Astrocyte of the cerebellum (primary cell): ENCODE measurements at regions not wholly inside any gene's neighbourhood (a gene's known extent, or its start where the extent isn't known, plus 50 kb on each side); places are given as distances from the start of the nearest gene placed in this dataset.
"Not testable (repeated sequence)": the region's sequence is repeated elsewhere in the genome, so short reads cannot be mapped to it uniquely, and the experiment has no call there.

Source experiments
- DNase-seq: peaks from one replicate; pipeline ENCODE4 v3.0.0-alpha.2; 2011; ENCODE audit warnings: low read depth
- H3K4me3 ChIP-seq: 2 replicates; pipeline ENCODE4 v1.5.1; 2011; ENCODE audit warnings: mild to moderate bottlenecking, low read depth, low read length, moderate library complexity
- CTCF ChIP-seq: IDR thresholded peaks from 2 replicates; pipeline ENCODE4 v1.5.1; 2012; ENCODE audit warnings: low read length, low read depth, moderate library complexity, mild to moderate bottlenecking; ENCODE audit errors: missing control alignments
- in situ Hi-C: cut with HindIII; loops from 2 replicates; pipeline ENCODE4 v1.10.0; 2017; ENCODE audit warnings: low sequenced_read_pairs

DNA sequence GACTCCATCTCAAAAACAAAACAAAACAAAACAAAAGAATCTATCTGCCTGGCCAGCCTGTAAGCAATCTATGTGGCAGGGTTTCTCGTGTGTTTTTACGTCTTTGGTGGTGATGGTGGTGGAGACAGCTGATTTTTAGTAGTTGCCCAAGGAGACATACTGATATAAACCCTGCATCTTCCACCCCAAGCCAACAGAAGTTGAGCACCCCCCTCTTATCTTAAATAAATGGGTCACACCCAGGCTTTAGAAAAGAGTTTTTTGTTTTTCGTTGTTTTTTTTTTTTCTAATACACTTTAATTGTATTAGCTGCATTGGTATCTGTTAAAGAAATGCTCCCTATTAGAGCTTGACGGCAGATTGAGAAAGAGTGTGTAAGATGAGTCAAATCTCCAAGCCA lies 134.7 kb downstream of the GLUL start:
- in situ Hi-C loops = no loop called here
- no peak for TF ChIP-seq CTCF
- DNase-seq = no peak
- no peak overlapping the region for H3K4me3 ChIP-seq

DNA sequence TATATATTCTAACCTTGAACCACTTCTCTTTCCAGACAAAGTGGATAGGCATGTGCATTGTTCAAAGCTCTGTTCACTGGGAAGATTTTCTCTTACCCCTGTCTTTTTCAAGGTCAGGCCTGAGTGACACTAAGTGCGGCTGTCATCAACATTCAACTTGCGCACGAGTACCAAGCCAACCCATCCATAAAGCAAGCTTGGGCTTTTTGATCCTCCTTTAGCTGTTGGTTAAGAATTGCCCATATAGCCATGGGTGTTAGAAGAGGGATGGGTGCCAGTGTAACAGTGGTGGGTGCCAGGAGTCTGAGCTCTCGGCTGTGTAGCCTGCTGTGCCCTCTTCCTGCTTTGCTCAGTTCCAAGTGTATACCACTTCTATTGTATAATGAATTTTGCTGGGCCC lies 136.1 kb downstream of the GLUL start:
- TF ChIP-seq CTCF = no peak
- no peak for DNase-seq
- H3K4me3 ChIP-seq = no peak overlapping the region
- in situ Hi-C loops = no loop called here

- in situ Hi-C loops = no loop called here
- DNase-seq = no peak
- no peak overlapping the region for H3K4me3 ChIP-seq
- no peak for TF ChIP-seq CTCF
Measured at GRCh38 chr1:182253319-182253860, 138.2 kb downstream of the GLUL start.

GRCh38 chr1:182251561-182251960 lies 140.0 kb downstream of the GLUL start:
- TF ChIP-seq CTCF = no peak
- H3K4me3 ChIP-seq = no peak overlapping the region
- no peak for DNase-seq
- in situ Hi-C loops = no loop called here

DNA sequence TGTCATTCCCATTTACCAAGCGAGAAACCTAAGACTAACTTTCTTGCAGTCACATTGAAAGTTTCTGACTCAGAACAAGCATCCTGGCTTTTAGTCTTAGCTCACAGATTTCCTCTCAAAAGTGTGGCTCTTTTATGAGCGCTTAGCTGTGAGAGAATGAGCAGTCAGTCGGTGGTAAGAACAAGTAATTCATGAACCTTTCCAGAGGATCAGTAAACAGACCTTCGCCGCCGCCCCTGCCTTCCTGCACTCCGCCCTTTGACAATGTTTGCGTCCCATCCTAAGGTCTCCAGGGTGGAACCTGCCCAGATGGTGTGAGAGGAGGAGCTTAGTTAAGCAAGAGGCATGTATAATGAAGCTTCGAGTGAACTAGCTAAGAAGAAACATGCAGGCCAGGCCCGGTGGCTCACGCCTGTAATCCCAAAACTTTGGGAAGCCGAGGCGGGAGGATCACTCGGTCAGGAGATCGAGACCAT lies 142.4 kb downstream of the GLUL start:
- in situ Hi-C loops = no loop called here
- no peak for DNase-seq
- no peak overlapping the region for H3K4me3 ChIP-seq

GRCh38 chr1:182248721-182249120 lies 142.9 kb downstream of the GLUL start:
- no peak for DNase-seq
- no peak overlapping the region for H3K4me3 ChIP-seq
- TF ChIP-seq CTCF = no peak
- in situ Hi-C loops = no loop called here

More for the DNA sequence above, 142.4 kb downstream of the GLUL start:
- no peak for TF ChIP-seq CTCF

GRCh38 chr1:182247813-182248212 lies 143.8 kb downstream of the GLUL start:
- in situ Hi-C loops, H3K4me3 ChIP-seq, DNase-seq: not testable (repeated sequence)
